ENCODE measurements at regions not wholly inside any gene's neighbourhood (a gene's known extent, or its start where the extent isn't known, plus 50 kb on each side); places are given as distances from the start of the nearest gene placed in this dataset.

DNA sequence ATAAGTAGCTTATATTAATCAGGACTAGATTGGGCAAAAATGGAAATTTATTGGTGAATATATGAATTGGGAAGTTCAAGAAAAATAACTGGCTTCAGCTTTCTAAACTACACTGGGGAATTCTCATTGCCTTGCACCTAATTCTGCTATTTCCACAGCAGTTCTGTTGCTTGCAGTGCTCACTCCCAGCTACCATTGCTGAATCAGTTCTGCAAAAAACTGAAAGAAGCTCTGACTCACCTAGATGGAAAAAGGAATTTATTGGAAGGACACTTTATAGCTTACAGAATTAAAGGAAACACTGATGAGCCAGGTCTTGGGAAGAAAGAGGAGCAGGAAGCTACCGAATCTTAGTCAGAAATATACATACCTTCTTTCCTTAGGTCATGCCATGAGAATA lies 60.3 kb upstream of the ACVR1 start:
- WGBS, 3 donors: 88 to 94% (median 90%) methylated on average over 1 of the region's 1 CpG
- no peak for DNase-seq
- H3K4me3 ChIP-seq: no peak overlapping the region
- no peak for TF ChIP-seq POLR2A (IDR thresholded peaks at IDR 0.05)
- TF ChIP-seq, protein P1, sequence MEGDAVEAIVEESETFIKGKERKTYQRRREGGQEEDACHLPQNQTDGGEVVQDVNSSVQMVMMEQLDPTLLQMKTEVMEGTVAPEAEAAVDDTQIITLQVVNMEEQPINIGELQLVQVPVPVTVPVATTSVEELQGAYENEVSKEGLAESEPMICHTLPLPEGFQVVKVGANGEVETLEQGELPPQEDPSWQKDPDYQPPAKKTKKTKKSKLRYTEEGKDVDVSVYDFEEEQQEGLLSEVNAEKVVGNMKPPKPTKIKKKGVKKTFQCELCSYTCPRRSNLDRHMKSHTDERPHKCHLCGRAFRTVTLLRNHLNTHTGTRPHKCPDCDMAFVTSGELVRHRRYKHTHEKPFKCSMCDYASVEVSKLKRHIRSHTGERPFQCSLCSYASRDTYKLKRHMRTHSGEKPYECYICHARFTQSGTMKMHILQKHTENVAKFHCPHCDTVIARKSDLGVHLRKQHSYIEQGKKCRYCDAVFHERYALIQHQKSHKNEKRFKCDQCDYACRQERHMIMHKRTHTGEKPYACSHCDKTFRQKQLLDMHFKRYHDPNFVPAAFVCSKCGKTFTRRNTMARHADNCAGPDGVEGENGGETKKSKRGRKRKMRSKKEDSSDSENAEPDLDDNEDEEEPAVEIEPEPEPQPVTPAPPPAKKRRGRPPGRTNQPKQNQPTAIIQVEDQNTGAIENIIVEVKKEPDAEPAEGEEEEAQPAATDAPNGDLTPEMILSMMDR (IDR thresholded peaks at IDR 0.05): no peak
- TF ChIP-seq EP300 (IDR thresholded peaks at IDR 0.05): no peak
- H3K27me3 ChIP-seq: no peaks in the 10 kb centered on the region
- no peaks in the 10 kb centered on the region for H3K9me3 ChIP-seq
- H3K36me3 ChIP-seq: no peaks in the 10 kb centered on the region
- H3K27ac ChIP-seq: no peak overlapping the region
- no peaks in the 10 kb centered on the region for H3K4me1 ChIP-seq (ENCODE audit: insufficient read depth)
- intact Hi-C loops (cut with DNase I): no loop called here

DNA sequence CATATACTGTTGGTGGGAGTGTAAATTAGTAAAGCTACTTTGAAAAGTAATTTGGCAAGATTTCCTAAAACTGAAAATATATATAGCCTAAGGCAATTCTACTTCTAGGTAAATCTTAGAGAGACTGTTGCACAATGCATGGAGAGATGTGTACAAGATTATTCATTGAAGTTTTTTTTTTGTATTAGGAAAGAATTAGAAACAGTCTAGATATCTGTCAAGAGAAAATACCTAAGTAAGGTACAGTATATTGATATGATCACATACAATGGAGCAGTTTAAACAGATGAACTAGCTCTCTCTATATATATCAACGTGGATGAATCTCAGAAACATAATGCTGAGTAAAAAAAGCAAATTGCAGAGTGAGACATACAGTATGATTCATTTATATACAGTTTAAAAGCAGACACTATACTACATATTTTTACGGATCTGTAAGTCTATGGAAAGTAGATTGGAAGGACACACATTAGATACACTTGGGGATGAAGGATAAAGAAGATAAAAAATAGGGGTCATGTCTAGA lies 59.3 kb upstream of the ACVR1 start:
- H3K27ac ChIP-seq: no peak overlapping the region
- WGBS, 3 donors: 71 to 84% (median 79%) methylated on average over 2 of the region's 2 CpGs
- no peaks in the 10 kb centered on the region for H3K36me3 ChIP-seq
- DNase-seq: no peak
- no peak overlapping the region for H3K4me3 ChIP-seq
- intact Hi-C loops (cut with DNase I): no loop called here
- no peaks in the 10 kb centered on the region for H3K9me3 ChIP-seq
- no peaks in the 10 kb centered on the region for H3K4me1 ChIP-seq (ENCODE audit: insufficient read depth)
- H3K27me3 ChIP-seq: no peaks in the 10 kb centered on the region
- TF ChIP-seq, protein P1 (IDR thresholded peaks at IDR 0.05): no peak
- no peak for TF ChIP-seq EP300 (IDR thresholded peaks at IDR 0.05)
- no peak for TF ChIP-seq POLR2A (IDR thresholded peaks at IDR 0.05)

DNA sequence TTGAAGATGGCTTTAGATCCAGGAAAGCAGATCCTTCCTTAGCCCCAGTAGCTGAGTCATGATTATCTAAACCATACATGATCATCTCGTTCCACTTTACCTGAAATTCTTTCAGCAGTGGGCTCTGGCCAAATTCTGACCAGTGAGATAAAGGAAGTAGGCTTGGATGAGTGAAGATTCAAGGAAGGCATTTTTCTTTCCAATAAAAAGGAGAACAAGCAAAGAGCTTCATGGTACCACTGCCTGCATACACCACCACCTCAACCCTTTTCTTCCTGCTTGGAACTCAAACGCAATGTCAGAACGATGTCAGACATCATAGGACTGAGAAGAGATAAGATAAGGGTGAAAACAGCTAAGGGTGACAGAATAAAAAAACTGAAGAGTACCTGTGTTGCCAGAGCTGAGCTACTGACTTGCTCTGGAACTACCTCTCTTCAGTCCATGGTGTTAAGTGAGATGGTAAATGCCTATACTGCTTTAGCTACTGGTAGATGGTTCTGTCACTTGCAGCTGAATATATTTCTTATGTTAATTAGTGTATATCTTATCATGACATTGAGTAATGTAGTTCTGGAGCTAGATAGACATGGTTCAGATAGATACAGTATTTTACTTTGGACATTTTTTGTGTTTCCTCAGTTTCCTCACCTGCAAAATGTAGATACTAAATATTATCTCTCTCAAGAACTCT lies 58.7 kb upstream of the ACVR1 start:
- intact Hi-C loops (cut with DNase I): no loop called here
- TF ChIP-seq EP300 (IDR thresholded peaks at IDR 0.05): no peak
- no peak for TF ChIP-seq POLR2A (IDR thresholded peaks at IDR 0.05)
- TF ChIP-seq, protein P1 (IDR thresholded peaks at IDR 0.05): no peak
- Histone ChIP-seq H3K27me3 (no peaks in the 10 kb centered on the region), H3K4me1 (ENCODE audit: insufficient read depth) (no peaks in the 10 kb centered on the region), H3K36me3 (no peaks in the 10 kb centered on the region), H3K4me3 (no peak overlapping the region), H3K9me3 (no peaks in the 10 kb centered on the region), H3K27ac (no peak overlapping the region)
- 63 to 78% (median 64%) methylated on average over 3 of the region's 3 CpGs for WGBS, 3 donors
- DNase-seq: no peak

DNA sequence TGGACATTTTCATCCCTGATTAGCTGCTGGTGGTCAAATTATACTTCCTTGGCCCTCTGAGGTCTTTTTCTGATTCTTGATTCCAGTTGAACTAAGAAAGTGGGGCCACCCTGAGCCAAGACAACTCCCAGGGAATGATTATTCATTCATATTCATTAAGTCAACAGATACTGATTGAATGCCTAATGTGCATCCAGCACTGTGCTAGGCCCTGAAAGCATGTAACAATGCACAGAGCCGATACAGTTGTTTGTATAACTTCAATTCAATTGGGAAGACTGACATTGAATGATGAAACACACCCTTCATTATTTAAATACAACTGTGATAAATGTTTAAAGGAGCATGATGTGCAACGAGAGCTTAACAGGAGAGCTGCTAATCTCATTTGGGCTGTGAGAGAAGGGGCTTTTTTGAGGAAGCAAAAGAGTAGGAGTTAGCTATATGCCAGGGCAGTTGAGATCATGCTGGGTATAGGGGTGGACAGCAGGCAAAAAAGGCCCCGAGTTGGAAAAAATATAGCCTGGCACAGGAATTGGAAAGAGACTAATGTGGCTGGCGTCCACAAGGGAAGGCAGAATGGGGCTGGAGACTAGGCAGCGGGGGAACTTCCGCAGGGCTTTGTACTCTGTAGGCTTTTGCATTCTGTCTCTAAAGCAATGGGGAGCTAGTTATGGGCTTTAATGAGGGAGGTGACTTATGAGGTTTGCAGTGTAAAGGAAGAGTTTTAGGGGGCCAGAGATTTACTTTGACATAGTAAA lies 57.2 kb upstream of the ACVR1 start:
- H3K27me3 ChIP-seq: no peaks in the 10 kb centered on the region
- H3K27ac ChIP-seq: no peak overlapping the region
- DNase-seq: no peak
- no peak overlapping the region for H3K4me3 ChIP-seq
- no peaks in the 10 kb centered on the region for H3K4me1 ChIP-seq (ENCODE audit: insufficient read depth)
- intact Hi-C loops (cut with DNase I): no loop called here
- no peaks in the 10 kb centered on the region for H3K9me3 ChIP-seq
- no peaks in the 10 kb centered on the region for H3K36me3 ChIP-seq
- TF ChIP-seq POLR2A (IDR thresholded peaks at IDR 0.05) (no peak), EP300 (IDR thresholded peaks at IDR 0.05) (no peak)
- TF ChIP-seq, protein P1 (IDR thresholded peaks at IDR 0.05): no peak
- WGBS, 3 donors: 75 to 78% (median 76%) methylated on average over 6 of the region's 6 CpGs
